ENCODE measurements at regions not wholly inside any gene's neighbourhood (a gene's known extent, or its start where the extent isn't known, plus 50 kb on each side); places are given as distances from the start of the nearest gene placed in this dataset.

DNA sequence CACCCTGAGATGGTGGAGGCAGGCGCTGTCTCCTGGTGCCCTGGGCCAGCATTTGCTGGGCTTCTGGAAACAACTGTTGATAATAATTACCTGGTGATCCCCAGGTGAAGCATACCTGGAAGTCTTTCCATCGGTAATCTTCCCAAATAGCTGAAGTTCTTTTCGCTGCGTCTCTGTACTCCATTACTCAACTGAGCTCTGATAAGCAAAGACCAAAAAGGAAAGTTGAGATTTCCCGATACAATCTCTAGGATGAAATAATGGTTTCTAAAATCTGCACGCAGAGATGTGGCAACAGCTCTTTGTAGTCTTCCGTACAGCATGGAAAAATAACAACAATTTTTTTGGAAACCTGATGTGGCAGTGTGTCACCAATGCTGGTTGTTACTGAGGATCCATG lies 226.5 kb downstream of the GATA3 start:
- no peak for TF ChIP-seq CSDC2 (CRISPR knock-in tag; IDR thresholded peaks at IDR 0.05)
- TF ChIP-seq ZFP3 (CRISPR knock-in tag; IDR thresholded peaks at IDR 0.05): no peak
- no peak for TF ChIP-seq RARB (CRISPR knock-in tag; IDR thresholded peaks at IDR 0.05)
- no peak for TF ChIP-seq GLIS3 (CRISPR knock-in tag; IDR thresholded peaks at IDR 0.05)
- TF ChIP-seq, protein P1, sequence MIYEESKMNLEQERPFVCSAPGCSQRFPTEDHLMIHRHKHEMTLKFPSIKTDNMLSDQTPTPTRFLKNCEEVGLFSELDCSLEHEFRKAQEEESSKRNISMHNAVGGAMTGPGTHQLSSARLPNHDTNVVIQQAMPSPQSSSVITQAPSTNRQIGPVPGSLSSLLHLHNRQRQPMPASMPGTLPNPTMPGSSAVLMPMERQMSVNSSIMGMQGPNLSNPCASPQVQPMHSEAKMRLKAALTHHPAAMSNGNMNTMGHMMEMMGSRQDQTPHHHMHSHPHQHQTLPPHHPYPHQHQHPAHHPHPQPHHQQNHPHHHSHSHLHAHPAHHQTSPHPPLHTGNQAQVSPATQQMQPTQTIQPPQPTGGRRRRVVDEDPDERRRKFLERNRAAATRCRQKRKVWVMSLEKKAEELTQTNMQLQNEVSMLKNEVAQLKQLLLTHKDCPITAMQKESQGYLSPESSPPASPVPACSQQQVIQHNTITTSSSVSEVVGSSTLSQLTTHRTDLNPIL (CRISPR knock-in tag; IDR thresholded peaks at IDR 0.05; ENCODE audit: low read depth): no peak
- TF ChIP-seq, protein P2, sequence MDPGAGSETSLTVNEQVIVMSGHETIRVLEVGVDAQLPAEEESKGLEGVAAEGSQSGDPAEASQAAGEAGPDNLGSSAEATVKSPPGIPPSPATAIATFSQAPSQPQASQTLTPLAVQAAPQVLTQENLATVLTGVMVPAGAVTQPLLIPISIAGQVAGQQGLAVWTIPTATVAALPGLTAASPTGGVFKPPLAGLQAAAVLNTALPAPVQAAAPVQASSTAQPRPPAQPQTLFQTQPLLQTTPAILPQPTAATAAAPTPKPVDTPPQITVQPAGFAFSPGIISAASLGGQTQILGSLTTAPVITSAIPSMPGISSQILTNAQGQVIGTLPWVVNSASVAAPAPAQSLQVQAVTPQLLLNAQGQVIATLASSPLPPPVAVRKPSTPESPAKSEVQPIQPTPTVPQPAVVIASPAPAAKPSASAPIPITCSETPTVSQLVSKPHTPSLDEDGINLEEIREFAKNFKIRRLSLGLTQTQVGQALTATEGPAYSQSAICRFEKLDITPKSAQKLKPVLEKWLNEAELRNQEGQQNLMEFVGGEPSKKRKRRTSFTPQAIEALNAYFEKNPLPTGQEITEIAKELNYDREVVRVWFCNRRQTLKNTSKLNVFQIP (CRISPR knock-in tag; IDR thresholded peaks at IDR 0.05; ENCODE audit: borderline replicate concordance, low read depth): no peak
- TF ChIP-seq TOX (CRISPR knock-in tag; IDR thresholded peaks at IDR 0.05; ENCODE audit: borderline replicate concordance): no peak
- no peak for TF ChIP-seq ZFP30 (CRISPR knock-in tag; IDR thresholded peaks at IDR 0.05)
- no peak for TF ChIP-seq ZC3H10 (CRISPR knock-in tag; IDR thresholded peaks at IDR 0.05)
- TF ChIP-seq, protein P3, sequence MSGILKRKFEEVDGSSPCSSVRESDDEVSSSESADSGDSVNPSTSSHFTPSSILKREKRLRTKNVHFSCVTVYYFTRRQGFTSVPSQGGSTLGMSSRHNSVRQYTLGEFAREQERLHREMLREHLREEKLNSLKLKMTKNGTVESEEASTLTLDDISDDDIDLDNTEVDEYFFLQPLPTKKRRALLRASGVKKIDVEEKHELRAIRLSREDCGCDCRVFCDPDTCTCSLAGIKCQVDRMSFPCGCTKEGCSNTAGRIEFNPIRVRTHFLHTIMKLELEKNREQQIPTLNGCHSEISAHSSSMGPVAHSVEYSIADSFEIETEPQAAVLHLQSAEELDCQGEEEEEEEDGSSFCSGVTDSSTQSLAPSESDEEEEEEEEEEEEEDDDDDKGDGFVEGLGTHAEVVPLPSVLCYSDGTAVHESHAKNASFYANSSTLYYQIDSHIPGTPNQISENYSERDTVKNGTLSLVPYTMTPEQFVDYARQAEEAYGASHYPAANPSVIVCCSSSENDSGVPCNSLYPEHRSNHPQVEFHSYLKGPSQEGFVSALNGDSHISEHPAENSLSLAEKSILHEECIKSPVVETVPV (CRISPR knock-in tag; IDR thresholded peaks at IDR 0.05): no peak
- TF ChIP-seq, protein P4, sequence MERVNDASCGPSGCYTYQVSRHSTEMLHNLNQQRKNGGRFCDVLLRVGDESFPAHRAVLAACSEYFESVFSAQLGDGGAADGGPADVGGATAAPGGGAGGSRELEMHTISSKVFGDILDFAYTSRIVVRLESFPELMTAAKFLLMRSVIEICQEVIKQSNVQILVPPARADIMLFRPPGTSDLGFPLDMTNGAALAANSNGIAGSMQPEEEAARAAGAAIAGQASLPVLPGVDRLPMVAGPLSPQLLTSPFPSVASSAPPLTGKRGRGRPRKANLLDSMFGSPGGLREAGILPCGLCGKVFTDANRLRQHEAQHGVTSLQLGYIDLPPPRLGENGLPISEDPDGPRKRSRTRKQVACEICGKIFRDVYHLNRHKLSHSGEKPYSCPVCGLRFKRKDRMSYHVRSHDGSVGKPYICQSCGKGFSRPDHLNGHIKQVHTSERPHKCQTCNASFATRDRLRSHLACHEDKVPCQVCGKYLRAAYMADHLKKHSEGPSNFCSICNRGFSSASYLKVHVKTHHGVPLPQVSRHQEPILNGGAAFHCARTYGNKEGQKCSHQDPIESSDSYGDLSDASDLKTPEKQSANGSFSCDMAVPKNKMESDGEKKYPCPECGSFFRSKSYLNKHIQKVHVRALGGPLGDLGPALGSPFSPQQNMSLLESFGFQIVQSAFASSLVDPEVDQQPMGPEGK (CRISPR knock-in tag; IDR thresholded peaks at IDR 0.05; ENCODE audit: borderline replicate concordance): no peak
- no peak for ATAC-seq

DNA sequence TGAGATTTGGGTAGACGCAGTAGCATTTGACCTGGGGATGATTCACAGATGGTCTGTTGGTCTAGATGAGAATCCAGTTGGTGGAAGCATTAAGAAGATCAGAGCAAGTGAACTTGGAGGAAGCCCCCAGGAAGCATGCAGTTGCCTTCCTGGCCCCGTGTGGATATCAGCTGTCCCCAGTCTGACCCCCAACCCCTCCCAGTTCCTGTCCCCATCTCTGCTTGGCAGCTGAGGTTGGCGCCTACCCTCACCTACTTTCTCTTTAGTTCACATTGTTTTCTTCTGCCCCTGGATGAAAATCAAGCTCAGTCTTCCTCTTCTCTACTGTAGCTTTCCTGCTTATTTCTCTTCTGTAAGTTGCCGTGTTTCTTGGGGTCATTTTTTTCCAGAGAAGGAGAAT lies 227.9 kb downstream of the GATA3 start:
- no peak for ATAC-seq
- no peak for TF ChIP-seq TCF4 (CRISPR knock-in tag; IDR thresholded peaks at IDR 0.05; ENCODE audit: borderline replicate concordance)
- no peak for TF ChIP-seq ESRRG (CRISPR knock-in tag; IDR thresholded peaks at IDR 0.05)
- no peak for TF ChIP-seq ZFP3 (CRISPR knock-in tag; IDR thresholded peaks at IDR 0.05)
- TF ChIP-seq PPARA (CRISPR knock-in tag; IDR thresholded peaks at IDR 0.05; ENCODE audit: borderline replicate concordance): no peak
- no peak for TF ChIP-seq ZC3H10 (CRISPR knock-in tag; IDR thresholded peaks at IDR 0.05)
- TF ChIP-seq, protein P1 (CRISPR knock-in tag; IDR thresholded peaks at IDR 0.05; ENCODE audit: low read depth): no peak
- TF ChIP-seq ZNF8 (CRISPR knock-in tag; IDR thresholded peaks at IDR 0.05): no peak
- TF ChIP-seq SNAI2 (CRISPR knock-in tag; IDR thresholded peaks at IDR 0.05): no peak

DNA sequence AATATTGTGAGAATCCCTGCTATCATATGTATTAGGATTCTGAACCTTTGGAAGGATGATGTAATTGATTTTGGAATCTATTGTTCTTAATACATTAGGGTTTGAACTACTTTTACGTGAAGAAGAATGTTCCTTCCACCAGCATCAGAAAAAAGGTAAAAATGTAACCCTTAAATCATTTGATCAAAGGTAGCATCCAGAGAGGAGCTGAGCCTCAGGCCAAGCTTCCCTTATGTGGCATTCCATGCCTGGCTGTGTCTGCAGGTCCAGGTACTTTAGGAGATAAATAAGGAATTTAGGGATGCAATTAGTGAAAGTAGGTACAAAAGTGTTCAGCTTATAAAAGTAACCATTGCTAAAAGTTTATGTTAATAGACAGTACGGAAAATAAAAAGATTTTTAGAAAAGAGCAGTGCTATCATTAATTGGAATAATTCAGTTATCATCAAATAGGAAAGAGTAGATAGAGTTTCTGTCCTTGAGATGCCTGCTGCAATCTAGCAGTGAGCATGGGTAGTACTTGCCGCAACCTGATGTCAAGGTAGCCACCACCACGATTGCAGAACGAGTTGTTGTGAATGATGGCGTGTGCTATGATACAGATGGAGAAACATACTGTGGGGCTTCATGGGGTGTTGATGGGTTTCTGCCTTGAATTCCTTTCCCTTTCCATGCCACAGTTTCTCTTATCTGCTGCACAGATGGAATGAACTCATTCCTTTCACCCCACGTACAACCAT lies 228.8 kb downstream of the GATA3 start:
- ATAC-seq: no peak
- TF ChIP-seq CSDC2 (CRISPR knock-in tag; IDR thresholded peaks at IDR 0.05) (no peak), ZFP30 (CRISPR knock-in tag; IDR thresholded peaks at IDR 0.05) (no peak), ESRRG (CRISPR knock-in tag; IDR thresholded peaks at IDR 0.05) (no peak), ARNTL (CRISPR knock-in tag; IDR thresholded peaks at IDR 0.05; ENCODE audit: borderline replicate concordance, low read depth) (no peak), ISL1 (CRISPR knock-in tag; IDR thresholded peaks at IDR 0.05) (no peak), PPARA (CRISPR knock-in tag; IDR thresholded peaks at IDR 0.05; ENCODE audit: borderline replicate concordance) (no peak)
- TF ChIP-seq, protein P1 (CRISPR knock-in tag; IDR thresholded peaks at IDR 0.05; ENCODE audit: low read depth): no peak
- TF ChIP-seq, protein P4 (CRISPR knock-in tag; IDR thresholded peaks at IDR 0.05; ENCODE audit: borderline replicate concordance): no peak
